Activated effector memory CD4-positive, alpha-beta T cell treated with anti-CD3 and anti-CD28 coated beads, Interleukin-2, amount 50 U/mL, for 16 hours (primary cell): ENCODE measurements at regions not wholly inside any gene's neighbourhood (a gene's known extent, or its start where the extent isn't known, plus 50 kb on each side); places are given as distances from the start of the nearest gene placed in this dataset.

Experiments
- DNase-seq: peaks from one replicate; pipeline ENCODE4 v3.0.0-alpha.2; 2020

- no peak for DNase-seq
These were observed 311.5 kb upstream of the GYPC start for GRCh38 chr2:126344493-126344892.

GRCh38 chr2:126345691-126346090, 310.3 kb upstream of the GYPC start:
- DNase-seq: no peak

GRCh38 chr2:126356631-126357030, 299.3 kb upstream of the GYPC start:
- no peak for DNase-seq

- no peak for DNase-seq
These were observed 297.8 kb upstream of the GYPC start for GRCh38 chr2:126358122-126358521.

- DNase-seq: no peak
These were observed 296.5 kb upstream of the GYPC start for GRCh38 chr2:126359494-126359893.

- DNase-seq: no peak
These were observed 288.6 kb upstream of the GYPC start for GRCh38 chr2:126367361-126367760.

- no peak for DNase-seq
These were observed 287.2 kb upstream of the GYPC start for GRCh38 chr2:126368758-126369157.

- no peak for DNase-seq
These were observed 285.8 kb upstream of the GYPC start for GRCh38 chr2:126370201-126370600.

GRCh38 chr2:126372406-126372805, 283.6 kb upstream of the GYPC start:
- DNase-seq: no peak

- DNase-seq: no peak
These were observed 277.8 kb upstream of the GYPC start for GRCh38 chr2:126378176-126378575.

- no peak for DNase-seq
These were observed 274.9 kb upstream of the GYPC start for GRCh38 chr2:126381091-126381490.

GRCh38 chr2:126382998-126383397, 273.0 kb upstream of the GYPC start:
- no peak for DNase-seq

GRCh38 chr2:126383800-126384199, 272.2 kb upstream of the GYPC start:
- no peak for DNase-seq

GRCh38 chr2:126385441-126385840, 270.5 kb upstream of the GYPC start:
- no peak for DNase-seq

- DNase-seq: no peak
These were observed 270.0 kb upstream of the GYPC start for GRCh38 chr2:126385983-126386382.

GRCh38 chr2:126389446-126389845, 266.5 kb upstream of the GYPC start:
- no peak for DNase-seq

- DNase-seq: no peak
These were observed 263.1 kb upstream of the GYPC start for GRCh38 chr2:126392889-126393288.

GRCh38 chr2:126399001-126399400, 257.0 kb upstream of the GYPC start:
- peak; percentile 62 for DNase-seq

GRCh38 chr2:126403039-126403628, 252.8 kb upstream of the GYPC start:
- no peak for DNase-seq

- DNase-seq: no peak
These were observed 249.7 kb upstream of the GYPC start for GRCh38 chr2:126406267-126406666.

- DNase-seq: no peak
These were observed 247.3 kb upstream of the GYPC start for GRCh38 chr2:126408671-126409070.

GRCh38 chr2:126409850-126410249, 246.1 kb upstream of the GYPC start:
- DNase-seq: no peak

- no peak for DNase-seq
These were observed 242.9 kb upstream of the GYPC start for GRCh38 chr2:126413079-126413478.

- no peak for DNase-seq
These were observed 236.6 kb upstream of the GYPC start for GRCh38 chr2:126419403-126419802.

GRCh38 chr2:126425943-126426342, 230.0 kb upstream of the GYPC start:
- no peak for DNase-seq

- DNase-seq: no peak
These were observed 226.9 kb upstream of the GYPC start for GRCh38 chr2:126429103-126429502.
